ENCODE measurements at regions not wholly inside any gene's neighbourhood (a gene's known extent, or its start where the extent isn't known, plus 50 kb on each side); places are given as distances from the start of the nearest gene placed in this dataset.

GRCh38 chr16:85188822-85189672 lies 76.8 kb upstream of the CIBAR2 start:
- DNase-seq (ENCODE audit: low spot score), result no peak

DNA sequence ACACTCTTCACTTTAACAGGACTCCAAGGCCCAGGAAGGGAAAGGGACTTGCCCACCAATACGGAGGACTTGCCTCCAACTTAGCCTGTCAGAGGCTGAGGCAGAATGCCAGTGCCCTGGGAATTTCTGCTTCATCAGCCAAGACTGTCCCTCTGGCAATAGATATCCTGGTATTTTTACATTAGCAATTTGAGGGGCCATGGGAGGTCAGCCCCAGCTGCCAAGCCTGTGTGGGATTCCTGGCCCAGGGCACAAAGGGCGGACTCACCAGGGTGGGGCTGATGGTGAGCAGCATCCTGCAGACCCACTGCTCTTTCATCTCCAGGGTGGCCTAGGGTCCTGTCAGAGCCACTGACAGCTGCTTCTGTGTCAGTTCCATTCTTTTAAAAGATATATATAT lies 78.3 kb upstream of the CIBAR2 start:
- no peak for DNase-seq (ENCODE audit: low spot score)

- DNase-seq (ENCODE audit: low spot score), result no peak
Measured at GRCh38 chr16:85191341-85191965, 79.2 kb upstream of the CIBAR2 start.

DNA sequence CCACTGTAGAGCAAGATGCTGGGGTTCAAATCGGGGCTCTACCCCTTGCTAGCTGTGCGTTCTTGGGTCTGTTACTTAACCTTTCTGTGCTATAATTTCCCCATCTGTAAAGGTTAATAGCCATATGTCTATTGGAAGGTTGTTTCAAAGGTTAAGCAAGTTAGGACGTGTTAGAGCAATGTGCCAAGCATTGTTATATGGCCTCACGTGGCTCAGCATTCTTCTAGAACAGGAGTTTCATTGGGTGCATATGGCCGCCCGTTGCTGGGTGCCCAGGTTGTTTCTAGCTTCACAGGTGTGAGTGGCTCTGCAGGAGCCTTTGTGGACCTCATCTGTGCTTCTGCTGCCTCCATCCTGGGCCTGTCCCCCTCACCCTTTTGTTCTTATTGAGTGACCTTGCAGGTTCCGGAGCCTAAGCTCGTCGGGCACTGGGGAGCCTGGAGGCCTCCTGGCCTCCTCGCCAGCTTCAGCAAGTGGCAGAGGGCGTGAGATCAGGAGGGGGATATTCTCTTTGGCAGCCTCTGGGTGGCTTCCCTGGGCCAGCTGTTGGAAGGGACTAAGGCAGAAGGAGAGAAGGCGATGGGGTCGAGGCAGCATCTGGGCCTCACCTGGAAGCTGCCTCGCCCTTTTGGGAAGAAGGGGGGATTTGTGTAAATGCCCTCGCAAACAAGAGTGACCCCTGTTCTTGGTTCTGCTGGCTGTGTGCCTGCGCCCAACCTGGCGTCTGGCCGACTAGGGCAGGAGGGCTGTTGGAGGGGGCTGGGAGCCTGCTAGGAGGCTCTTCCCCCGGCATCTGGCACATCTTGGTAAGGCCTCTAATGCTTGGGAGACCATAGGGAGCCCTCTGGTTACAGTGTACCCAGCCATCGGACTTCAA lies 80.2 kb upstream of the CIBAR2 start:
- no peak for DNase-seq (ENCODE audit: low spot score)

DNA sequence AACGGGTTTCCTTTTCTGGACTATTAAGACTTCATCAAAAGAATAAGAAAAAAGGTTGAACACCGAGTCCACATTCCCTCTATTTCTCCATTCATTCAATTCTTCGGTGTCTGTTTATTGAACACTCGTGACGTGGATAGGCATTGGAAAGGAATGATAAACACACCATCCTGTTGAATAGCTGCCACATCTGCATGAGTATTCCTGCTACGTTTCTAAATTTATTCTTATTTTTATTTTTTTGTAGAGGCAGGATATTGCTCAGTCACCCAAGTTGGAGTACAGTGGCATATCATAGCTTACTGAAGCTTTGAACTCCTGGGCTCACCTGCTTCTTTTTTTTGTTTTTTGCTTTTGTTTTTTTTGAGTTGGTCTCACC lies 80.8 kb upstream of the CIBAR2 start:
- DNase-seq (ENCODE audit: low spot score), result peak; percentile 45

DNA sequence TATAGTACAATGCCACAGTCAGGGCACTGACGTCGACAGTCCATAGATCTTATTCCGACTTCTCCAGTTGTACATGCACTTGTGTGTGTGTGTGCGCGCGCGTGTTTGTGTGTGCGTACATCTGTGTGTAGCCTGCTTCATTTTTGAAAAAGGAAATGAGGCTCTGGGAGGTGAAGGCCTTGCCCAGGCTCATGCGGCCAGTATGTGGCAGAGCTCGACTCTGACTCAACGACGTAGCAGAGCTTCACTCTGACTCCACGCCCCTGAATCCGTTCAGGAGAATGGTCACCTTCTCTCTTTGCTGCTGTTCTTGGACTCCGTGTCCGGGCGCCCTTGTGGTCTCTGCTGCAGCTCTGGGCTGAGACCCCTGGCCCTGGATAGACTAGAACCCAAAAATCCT lies 81.6 kb upstream of the CIBAR2 start:
- no peak for DNase-seq (ENCODE audit: low spot score)

GRCh38 chr16:85194307-85195270 lies 82.3 kb upstream of the CIBAR2 start:
- DNase-seq (ENCODE audit: low spot score), result no peak

DNA sequence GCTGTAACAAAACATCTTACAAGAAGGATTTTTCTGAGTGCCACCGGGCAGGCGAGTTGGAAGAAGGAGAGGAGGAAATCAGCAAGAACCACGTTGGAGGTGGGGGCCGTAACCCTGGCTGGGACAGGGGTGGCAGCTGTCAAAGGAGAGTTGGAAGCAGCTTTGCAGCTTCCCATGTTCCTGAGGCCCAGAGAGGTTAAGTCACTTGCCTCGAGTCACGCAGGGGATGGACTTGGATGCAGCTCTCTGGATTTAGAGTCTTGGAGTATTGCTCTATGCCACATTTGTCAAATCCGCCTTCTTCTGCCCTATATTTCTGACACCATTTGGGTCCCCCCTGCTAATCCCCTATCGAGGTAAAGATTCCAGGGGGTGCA lies 83.0 kb upstream of the CIBAR2 start:
- no peak for DNase-seq (ENCODE audit: low spot score)

DNA sequence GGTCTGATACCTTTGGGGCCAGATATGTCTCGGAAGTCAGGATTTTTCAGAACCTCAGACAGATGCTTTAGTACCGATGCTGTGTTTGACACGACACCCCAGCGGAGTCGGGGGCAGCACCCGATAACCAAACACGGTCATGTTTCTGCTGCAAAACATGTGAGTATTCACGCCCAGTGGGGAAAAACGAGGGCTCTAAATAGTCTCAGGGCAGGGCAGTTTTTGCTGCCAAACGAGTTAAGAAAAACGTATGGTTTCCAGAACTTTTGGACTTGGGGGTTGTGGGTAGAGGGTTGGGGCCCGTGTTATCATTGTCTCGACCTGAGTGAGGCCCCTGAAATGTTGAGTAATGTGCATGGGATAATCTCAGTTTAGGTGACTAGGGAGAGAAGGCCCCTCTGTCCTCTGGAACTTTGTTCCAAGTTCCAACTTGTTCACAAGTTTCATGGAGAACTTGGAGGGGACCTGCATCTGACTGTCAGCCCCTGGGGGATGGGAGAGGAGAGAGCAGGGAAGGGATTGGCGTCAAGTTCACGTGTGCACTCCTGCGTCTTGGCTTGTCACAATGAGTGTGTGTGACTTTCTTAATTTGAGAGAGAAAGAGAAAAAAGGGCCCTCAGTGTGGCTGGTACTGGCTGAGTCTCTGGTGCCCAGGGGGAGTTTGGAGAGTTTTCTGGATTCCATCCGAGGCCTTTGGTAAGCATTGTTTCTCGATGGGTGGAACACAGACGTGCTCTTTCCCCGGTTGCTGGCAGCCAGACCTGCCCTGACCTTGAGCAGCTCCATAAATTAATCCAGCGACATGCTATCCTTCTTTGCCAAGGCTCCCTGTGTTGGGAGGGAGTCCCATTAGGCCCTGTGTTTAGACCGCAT lies 83.9 kb upstream of the CIBAR2 start:
- DNase-seq (ENCODE audit: low spot score), result peak; percentile 63

DNA sequence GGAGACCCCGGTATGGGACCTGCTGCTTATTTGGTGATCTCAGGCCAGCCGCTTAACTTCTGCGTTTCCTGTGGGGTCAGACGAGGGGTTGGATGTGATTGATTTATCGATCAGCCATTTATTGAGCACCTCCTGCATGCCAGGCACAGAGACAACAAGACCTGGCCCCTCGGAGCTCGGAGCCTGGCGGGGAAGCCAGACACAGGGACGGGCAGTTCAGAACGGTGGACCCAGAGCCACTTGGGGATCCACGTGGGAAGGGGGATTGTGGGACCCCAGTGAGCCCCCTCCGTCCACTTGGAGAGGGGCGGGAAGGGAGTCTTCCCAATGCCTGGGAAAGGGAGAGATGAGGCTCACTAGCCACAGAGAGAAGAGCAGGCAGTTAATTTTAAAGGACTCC lies 84.7 kb upstream of the CIBAR2 start:
- DNase-seq (ENCODE audit: low spot score), result no peak

GRCh38 chr16:85197611-85198566 lies 85.6 kb upstream of the CIBAR2 start:
- DNase-seq (ENCODE audit: low spot score), result no peak

DNA sequence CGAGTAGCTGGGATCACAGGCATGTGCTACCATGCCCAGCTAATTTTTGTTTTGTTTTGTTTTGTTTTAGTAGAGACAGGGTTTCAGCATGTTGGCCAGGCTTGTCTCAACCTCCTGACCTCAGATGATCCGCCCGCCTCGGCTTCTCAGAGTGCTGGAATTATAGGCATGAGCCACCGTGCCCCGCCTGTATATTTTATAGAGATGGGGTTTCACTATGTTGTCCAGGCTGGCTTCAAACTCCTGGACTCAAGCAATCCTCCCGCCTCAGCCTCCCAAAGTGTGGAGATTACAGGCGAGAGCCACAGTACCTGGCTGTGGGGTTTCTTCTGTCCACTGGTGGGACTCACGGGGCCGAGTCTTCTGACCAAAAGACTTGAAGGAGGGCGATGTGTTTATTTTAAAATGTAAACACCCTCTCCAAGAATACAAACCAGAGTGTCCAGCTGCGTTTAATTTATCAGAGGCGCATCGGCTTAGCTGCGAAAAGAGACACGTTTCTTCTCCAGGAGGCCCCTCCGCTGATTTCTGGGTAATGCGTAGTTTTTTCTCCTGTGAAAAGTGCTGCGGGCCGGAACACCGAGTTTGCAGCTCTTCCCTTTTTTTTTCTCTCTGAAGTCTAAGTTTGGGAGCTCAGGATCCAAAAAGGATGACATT lies 86.9 kb upstream of the CIBAR2 start:
- DNase-seq (ENCODE audit: low spot score), result no peak

- DNase-seq (ENCODE audit: low spot score), result no peak
Measured at GRCh38 chr16:85199880-85200279, 87.6 kb upstream of the CIBAR2 start.

GRCh38 chr16:85200471-85201278 lies 88.4 kb upstream of the CIBAR2 start:
- DNase-seq (ENCODE audit: low spot score), result no peak

- peak; percentile 44 for DNase-seq (ENCODE audit: low spot score)
Measured at GRCh38 chr16:85201574-85201973, 89.3 kb upstream of the CIBAR2 start.

DNA sequence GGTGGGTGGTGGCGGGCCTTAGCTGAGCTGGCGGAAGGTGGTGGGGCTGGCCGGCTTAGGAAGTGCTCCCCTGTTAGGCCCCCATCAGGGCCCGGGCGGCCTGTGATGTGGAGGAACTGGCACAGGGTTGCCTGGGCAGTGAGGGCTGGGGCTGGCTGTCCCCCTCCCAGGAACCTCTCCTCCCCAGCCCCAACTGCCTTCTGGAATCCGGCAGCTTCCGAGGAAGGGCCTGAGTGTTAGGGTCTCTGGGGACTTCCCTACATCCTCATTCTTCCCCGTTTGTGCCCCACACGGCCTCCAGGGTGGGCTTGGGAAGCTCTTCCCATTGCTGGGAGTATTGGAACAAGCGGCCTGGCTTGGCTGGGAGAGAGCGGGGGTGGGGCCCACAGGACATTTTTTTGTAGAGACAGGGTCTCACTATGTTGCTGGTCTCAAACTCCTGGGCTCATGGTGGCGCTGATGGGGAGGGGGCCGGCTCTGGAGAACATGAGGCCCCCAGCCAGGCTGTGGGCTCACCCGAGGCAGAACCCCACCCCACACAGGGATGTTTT lies 89.9 kb upstream of the CIBAR2 start:
- DNase-seq (ENCODE audit: low spot score), result no peak

DNA sequence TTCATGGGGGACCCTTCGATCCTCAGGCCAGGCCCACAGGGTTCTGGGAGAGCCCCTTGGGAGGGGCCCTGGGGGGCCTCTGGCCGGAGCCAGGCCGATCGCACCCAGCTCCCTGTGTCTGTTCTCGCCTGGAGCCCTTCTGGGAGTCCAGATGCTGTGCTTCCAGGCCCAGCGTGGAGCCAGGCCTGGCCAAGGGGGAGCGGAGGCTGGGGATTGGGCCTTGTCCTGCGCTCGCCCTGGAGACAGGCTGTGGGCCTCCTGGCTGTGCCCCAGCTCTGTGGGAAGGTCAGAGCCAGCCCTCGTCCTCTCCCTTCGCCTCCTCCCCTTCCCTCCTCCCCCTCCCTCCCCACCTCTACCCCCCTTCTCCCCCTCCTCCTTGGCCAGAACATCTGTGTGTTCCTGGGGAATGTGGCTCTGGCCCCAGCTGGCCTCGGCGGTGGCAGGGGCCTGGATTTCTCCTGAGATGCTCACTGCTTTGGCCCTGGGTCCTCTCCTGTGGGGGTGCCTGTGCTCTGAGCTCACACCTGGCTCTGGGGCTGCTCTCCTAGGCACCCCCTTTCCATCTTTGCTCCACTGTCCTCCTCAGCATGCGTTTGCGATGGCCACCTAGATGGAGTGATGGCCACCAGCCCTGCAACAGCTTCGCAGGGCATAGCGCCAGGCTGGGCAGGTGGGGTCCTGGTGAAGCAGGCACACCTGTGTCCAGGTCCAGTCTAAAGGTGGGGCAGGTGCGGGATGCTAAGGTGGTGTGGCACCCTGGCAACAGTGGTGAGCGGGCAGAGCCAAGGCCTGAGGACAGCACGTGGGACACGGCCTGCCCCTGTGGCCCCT lies 90.6 kb upstream of the CIBAR2 start:
- DNase-seq (ENCODE audit: low spot score), result peak; percentile 92
